ENCODE measurements at regions not wholly inside any gene's neighbourhood (a gene's known extent, or its start where the extent isn't known, plus 50 kb on each side); places are given as distances from the start of the nearest gene placed in this dataset.
A peak's percentile ranks its signal among the peaks of the same experiment; 100 is the strongest.
"Not testable (repeated sequence)": the region's sequence is repeated elsewhere in the genome, so short reads cannot be mapped to it uniquely, and the experiment has no call there.

- no peak for DNase-seq
Measured at GRCh38 chr3:95718168-95718567, 1096.2 kb upstream of the EPHA6 start.

GRCh38 chr3:95719481-95719880 is 1094.9 kb upstream of the EPHA6 start:
- DNase-seq: no peak

GRCh38 chr3:95721938-95722337 is 1092.5 kb upstream of the EPHA6 start:
- peak in 1 of 2 donors; percentile 72 for DNase-seq

GRCh38 chr3:95725770-95726169 is 1088.6 kb upstream of the EPHA6 start:
- no peak for DNase-seq

- no peak for DNase-seq
Measured at GRCh38 chr3:95731753-95732152, 1082.6 kb upstream of the EPHA6 start.

GRCh38 chr3:95733336-95733735 is 1081.1 kb upstream of the EPHA6 start:
- DNase-seq: no peak

GRCh38 chr3:95738045-95738444 is 1076.3 kb upstream of the EPHA6 start:
- DNase-seq: no peak

GRCh38 chr3:95744896-95745295 is 1069.5 kb upstream of the EPHA6 start:
- not testable (repeated sequence) for DNase-seq

- no peak for DNase-seq
Measured at GRCh38 chr3:95750097-95750496, 1064.3 kb upstream of the EPHA6 start.

GRCh38 chr3:95751509-95751908 is 1062.9 kb upstream of the EPHA6 start:
- no peak for DNase-seq

- DNase-seq: no peak
Measured at GRCh38 chr3:95752199-95752598, 1062.2 kb upstream of the EPHA6 start.

GRCh38 chr3:95758707-95759106 is 1055.7 kb upstream of the EPHA6 start:
- no peak for DNase-seq

GRCh38 chr3:95759614-95760301 is 1054.6 kb upstream of the EPHA6 start:
- no peak for DNase-seq

GRCh38 chr3:95775486-95776094 is 1038.8 kb upstream of the EPHA6 start:
- DNase-seq: no peak

GRCh38 chr3:95781598-95781997 is 1032.8 kb upstream of the EPHA6 start:
- DNase-seq: no peak

GRCh38 chr3:95789111-95789510 is 1025.3 kb upstream of the EPHA6 start:
- no peak for DNase-seq

GRCh38 chr3:95797081-95797480 is 1017.3 kb upstream of the EPHA6 start:
- no peak for DNase-seq

GRCh38 chr3:95798628-95799027 is 1015.8 kb upstream of the EPHA6 start:
- no peak for DNase-seq

- no peak for DNase-seq
Measured at GRCh38 chr3:95810462-95810861, 1003.9 kb upstream of the EPHA6 start.

- DNase-seq: no peak
Measured at GRCh38 chr3:95813244-95813643, 1001.1 kb upstream of the EPHA6 start.

- no peak for DNase-seq
Measured at GRCh38 chr3:95815828-95816227, 998.6 kb upstream of the EPHA6 start.

- DNase-seq: no peak
Measured at GRCh38 chr3:95826419-95826818, 988.0 kb upstream of the EPHA6 start.

- DNase-seq: no peak
Measured at GRCh38 chr3:95832146-95832545, 982.2 kb upstream of the EPHA6 start.

- DNase-seq: not testable (repeated sequence)
Measured at GRCh38 chr3:95860628-95861027, 953.8 kb upstream of the EPHA6 start.

GRCh38 chr3:95883801-95884200 is 930.6 kb upstream of the EPHA6 start:
- DNase-seq: no peak
